ENCODE measurements at regions not wholly inside any gene's neighbourhood (a gene's known extent, or its start where the extent isn't known, plus 50 kb on each side); places are given as distances from the start of the nearest gene placed in this dataset.

GRCh38 chrX:150165776-150166610 is 197.1 kb upstream of the MAMLD1 start:
- no peak for TF ChIP-seq CTCF (IDR thresholded peaks at IDR 0.05; ENCODE audit: control insufficient read depth, extremely low read depth, insufficient read depth)
- no peak for DNase-seq (ENCODE audit: low read depth)
- no peak overlapping the region for H3K4me3 ChIP-seq (ENCODE audit: low read depth, low read length)

DNA sequence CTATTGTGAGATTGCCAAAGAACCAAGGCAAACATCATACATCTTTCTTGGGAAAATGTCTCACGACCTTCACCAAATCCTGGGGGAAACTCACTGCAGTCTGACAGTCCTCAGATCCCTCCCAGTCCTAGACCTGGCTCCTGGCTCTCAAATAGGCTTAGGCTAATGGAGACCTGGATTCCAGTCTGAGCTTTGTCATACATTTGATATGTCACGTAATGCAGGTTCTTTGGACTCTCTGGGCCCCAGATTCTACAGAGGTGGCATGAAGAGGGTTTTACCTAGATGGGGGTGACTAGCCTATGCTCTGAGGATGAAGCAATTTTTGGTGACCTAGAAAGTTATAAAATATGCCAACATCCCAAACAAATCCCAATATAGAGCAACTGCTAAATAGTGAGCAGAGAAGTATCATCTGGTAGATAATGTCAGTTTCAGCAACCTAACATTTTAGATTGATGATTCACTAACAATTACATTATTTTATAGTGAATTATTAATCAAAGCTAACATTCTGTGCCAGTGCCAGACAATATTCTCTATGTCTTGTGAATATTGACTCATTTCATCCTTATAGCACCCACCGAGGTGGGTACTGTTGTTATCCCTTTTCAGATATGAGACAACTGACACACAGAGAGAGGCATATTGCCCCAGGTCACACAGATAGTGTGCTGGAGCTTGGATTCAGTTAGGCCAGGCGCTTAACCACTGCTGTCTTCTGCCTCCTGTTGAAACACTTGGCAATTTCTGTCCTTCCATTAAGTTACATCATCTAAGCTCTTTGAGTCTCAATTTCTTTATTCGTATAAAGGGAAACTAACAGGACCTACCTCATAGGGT is 195.4 kb upstream of the MAMLD1 start:
- no peak for TF ChIP-seq CTCF (IDR thresholded peaks at IDR 0.05; ENCODE audit: control insufficient read depth, extremely low read depth, insufficient read depth)
- DNase-seq (ENCODE audit: low read depth) = no peak
- H3K4me3 ChIP-seq (ENCODE audit: low read depth, low read length) = no peak overlapping the region

DNA sequence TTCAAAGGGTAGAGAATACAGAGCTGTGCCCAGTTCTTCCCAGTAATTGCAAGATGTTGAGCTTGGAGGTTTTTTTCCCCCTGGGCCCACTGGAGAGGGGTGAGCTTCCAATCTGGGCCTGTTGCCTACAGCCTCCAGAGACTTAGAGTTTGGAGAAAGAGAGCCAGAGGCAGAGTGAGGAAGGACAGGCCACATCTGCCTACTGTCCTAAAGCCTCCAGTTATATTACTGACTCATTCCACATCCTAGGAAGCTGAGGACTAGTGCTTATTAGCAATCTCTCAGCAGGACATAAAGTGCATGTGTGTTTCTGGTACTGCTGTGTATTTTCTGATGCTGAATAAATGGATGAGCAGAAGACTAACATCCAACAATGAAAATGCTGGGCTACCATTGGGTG is 181.0 kb upstream of the MAMLD1 start:
- H3K4me3 ChIP-seq (ENCODE audit: low read depth, low read length) = no peak overlapping the region
- TF ChIP-seq CTCF (IDR thresholded peaks at IDR 0.05; ENCODE audit: control insufficient read depth, extremely low read depth, insufficient read depth) = no peak

DNA sequence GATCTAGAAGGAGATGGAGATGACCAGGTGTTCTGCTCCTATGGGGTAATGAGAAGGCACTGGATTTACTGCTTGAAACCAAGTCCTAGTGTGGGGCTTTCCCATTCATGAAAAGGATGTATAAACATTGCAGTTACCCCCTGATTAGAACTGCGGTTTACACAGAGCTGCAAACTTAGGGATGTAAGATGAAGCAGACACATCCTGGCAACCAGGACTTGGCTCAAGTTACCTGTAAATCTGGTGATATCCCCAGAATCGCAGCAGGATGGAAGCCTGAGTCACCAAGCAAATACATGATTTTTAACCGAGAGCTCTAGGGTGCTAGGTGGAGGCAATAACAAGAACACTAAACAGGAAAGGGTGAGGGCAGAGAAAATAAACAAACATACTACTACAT is 178.6 kb upstream of the MAMLD1 start:
- H3K4me3 ChIP-seq (ENCODE audit: low read depth, low read length) = no peak overlapping the region
- no peak for TF ChIP-seq CTCF (IDR thresholded peaks at IDR 0.05; ENCODE audit: control insufficient read depth, extremely low read depth, insufficient read depth)
- no peak for DNase-seq (ENCODE audit: low read depth)

More for the DNA sequence above, 181.0 kb upstream of the MAMLD1 start:
- DNase-seq (ENCODE audit: low read depth) = no peak

GRCh38 chrX:150185766-150186165 is 177.4 kb upstream of the MAMLD1 start:
- no peak overlapping the region for H3K4me3 ChIP-seq (ENCODE audit: low read depth, low read length)
- TF ChIP-seq CTCF (IDR thresholded peaks at IDR 0.05; ENCODE audit: control insufficient read depth, extremely low read depth, insufficient read depth) = no peak
- no peak for DNase-seq (ENCODE audit: low read depth)

- no peak for TF ChIP-seq CTCF (IDR thresholded peaks at IDR 0.05; ENCODE audit: control insufficient read depth, extremely low read depth, insufficient read depth)
- no peak for DNase-seq (ENCODE audit: low read depth)
Measured at GRCh38 chrX:150192816-150193215, 170.3 kb upstream of the MAMLD1 start.

More at GRCh38 chrX:150192816-150193215, 170.3 kb upstream of the MAMLD1 start:
- H3K4me3 ChIP-seq (ENCODE audit: low read depth, low read length) = no peak overlapping the region

Measured in LNCaP clone FGC (cell line).